ENCODE measurements at regions not wholly inside any gene's neighbourhood (a gene's known extent, or its start where the extent isn't known, plus 50 kb on each side); places are given as distances from the start of the nearest gene placed in this dataset.

- H3K4me3 ChIP-seq (ENCODE audit: control insufficient read depth in 1 of 2, extremely low read depth in 1 of 2, low read length in 1 of 2) = no peak overlapping the region
- peaks cover 0 to 34% of the 10 kb centered on the region in 2 experiments for H3K27me3 ChIP-seq (replicated peaks in 1 of 2; ENCODE audit: control insufficient read depth in 2 of 2, extremely low read depth in 1 of 2, insufficient read depth in 2 of 2, low read length in 1 of 2)
- peaks cover 14% of the 10 kb centered on the region in 2 donors for H3K27me3 Mint-ChIP-seq
- H3K4me1 Mint-ChIP-seq = no peaks in the 10 kb centered on the region
- DNase-seq (no peak), ATAC-seq (replicated peaks in 1 of 4) (no peak)
- WGBS (ENCODE audit: insufficient coverage) = 95% methylated on average over 4 of the region's 6 CpGs
- H3K9me3 ChIP-seq = no peaks in the 10 kb centered on the region
- no peaks in the 10 kb centered on the region for H3K36me3 ChIP-seq (ENCODE audit: control insufficient read depth in 2 of 2, extremely low read depth in 1 of 2, insufficient read depth in 1 of 2, low read length in 1 of 2)
- no peak overlapping the region for H3K4me3 Mint-ChIP-seq
- H3K27ac Mint-ChIP-seq = no peak overlapping the region
- H3K27ac ChIP-seq (ENCODE audit: low read length) = no peak overlapping the region
- H3K36me3 Mint-ChIP-seq = no peaks in the 10 kb centered on the region
- H3K4me1 ChIP-seq (ENCODE audit: control insufficient read depth in 1 of 2, extremely low read depth in 1 of 2, insufficient read depth in 2 of 2, low read length in 2 of 2) = no peaks in the 10 kb centered on the region
- peaks cover 0 to 10% (median 0%) of the 10 kb centered on the region in 3 donors for H3K9me3 Mint-ChIP-seq
- ChIA-PET CTCF (no interaction called here), POLR2A (no interaction called here)
Observed at GRCh38 chr19:28983430-28983829, 229.5 kb downstream of the UQCRFS1 start.

GRCh38 chr19:28981994-28982393 lies 231.0 kb downstream of the UQCRFS1 start:
- DNase-seq = no peak
- no peak for ATAC-seq (replicated peaks in 1 of 4)
- Mint-ChIP-seq H3K9me3 (peaks cover 0 to 10% (median 0%) of the 10 kb centered on the region in 3 donors), H3K27me3 (peaks cover 10 to 14% of the 10 kb centered on the region in 2 donors), H3K27ac (no peak overlapping the region), H3K4me1 (no peaks in the 10 kb centered on the region), H3K36me3 (no peaks in the 10 kb centered on the region), H3K4me3 (no peak overlapping the region)
- peaks cover 0 to 34% of the 10 kb centered on the region in 2 experiments for H3K27me3 ChIP-seq (replicated peaks in 1 of 2; ENCODE audit: control insufficient read depth in 2 of 2, extremely low read depth in 1 of 2, insufficient read depth in 2 of 2, low read length in 1 of 2)
- ChIA-PET CTCF (no interaction called here), POLR2A (no interaction called here)
- WGBS (ENCODE audit: insufficient coverage) = 89% methylated on average over 2 of the region's 2 CpGs
- no peaks in the 10 kb centered on the region for H3K36me3 ChIP-seq (ENCODE audit: control insufficient read depth in 2 of 2, extremely low read depth in 1 of 2, insufficient read depth in 1 of 2, low read length in 1 of 2)
- H3K27ac ChIP-seq (ENCODE audit: low read length) = no peak overlapping the region
- H3K9me3 ChIP-seq = no peaks in the 10 kb centered on the region
- no peak overlapping the region for H3K4me3 ChIP-seq (ENCODE audit: control insufficient read depth in 1 of 2, extremely low read depth in 1 of 2, low read length in 1 of 2)
- no peaks in the 10 kb centered on the region for H3K4me1 ChIP-seq (ENCODE audit: control insufficient read depth in 1 of 2, extremely low read depth in 1 of 2, insufficient read depth in 2 of 2, low read length in 2 of 2)

DNA sequence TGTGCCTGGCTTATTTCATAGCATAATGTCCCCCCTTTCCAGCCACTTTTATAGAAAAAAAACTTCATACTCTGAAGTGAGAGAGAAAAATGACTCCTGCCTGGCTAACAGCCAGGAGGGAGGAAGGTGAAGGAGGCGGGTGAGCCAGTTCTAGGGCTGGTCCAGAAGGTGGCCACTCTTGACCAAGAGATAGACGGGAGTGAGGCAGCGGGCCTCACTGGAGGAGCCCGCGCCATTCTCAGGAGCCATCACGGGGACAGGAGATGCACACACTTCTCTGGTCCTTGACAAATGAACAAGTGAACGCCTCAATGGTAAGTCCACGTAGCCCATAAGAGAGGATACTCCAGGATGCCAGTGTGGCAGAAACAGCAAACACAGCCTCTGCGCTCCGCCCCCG lies 231.4 kb downstream of the UQCRFS1 start:
- Mint-ChIP-seq H3K27ac (no peak overlapping the region), H3K9me3 (peaks cover 0 to 10% (median 0%) of the 10 kb centered on the region in 3 donors), H3K4me1 (no peaks in the 10 kb centered on the region), H3K4me3 (no peak overlapping the region), H3K27me3 (peaks cover 10 to 14% of the 10 kb centered on the region in 2 donors), H3K36me3 (no peaks in the 10 kb centered on the region)
- H3K9me3 ChIP-seq = no peaks in the 10 kb centered on the region
- POLR2A ChIA-PET = no interaction called here
- H3K27me3 ChIP-seq (replicated peaks in 1 of 2; ENCODE audit: control insufficient read depth in 2 of 2, extremely low read depth in 1 of 2, insufficient read depth in 2 of 2, low read length in 1 of 2) = peaks cover 0 to 34% of the 10 kb centered on the region in 2 experiments
- WGBS (ENCODE audit: insufficient coverage) = 84% methylated on average over 10 of the region's 11 CpGs
- CTCF ChIA-PET = no interaction called here
- no peak overlapping the region for H3K4me3 ChIP-seq (ENCODE audit: control insufficient read depth in 1 of 2, extremely low read depth in 1 of 2, low read length in 1 of 2)
- H3K4me1 ChIP-seq (ENCODE audit: control insufficient read depth in 1 of 2, extremely low read depth in 1 of 2, insufficient read depth in 2 of 2, low read length in 2 of 2) = no peaks in the 10 kb centered on the region
- H3K27ac ChIP-seq (ENCODE audit: low read length) = no peak overlapping the region
- ATAC-seq (replicated peaks in 1 of 4) = no peak
- no peaks in the 10 kb centered on the region for H3K36me3 ChIP-seq (ENCODE audit: control insufficient read depth in 2 of 2, extremely low read depth in 1 of 2, insufficient read depth in 1 of 2, low read length in 1 of 2)
- no peak for DNase-seq

DNA sequence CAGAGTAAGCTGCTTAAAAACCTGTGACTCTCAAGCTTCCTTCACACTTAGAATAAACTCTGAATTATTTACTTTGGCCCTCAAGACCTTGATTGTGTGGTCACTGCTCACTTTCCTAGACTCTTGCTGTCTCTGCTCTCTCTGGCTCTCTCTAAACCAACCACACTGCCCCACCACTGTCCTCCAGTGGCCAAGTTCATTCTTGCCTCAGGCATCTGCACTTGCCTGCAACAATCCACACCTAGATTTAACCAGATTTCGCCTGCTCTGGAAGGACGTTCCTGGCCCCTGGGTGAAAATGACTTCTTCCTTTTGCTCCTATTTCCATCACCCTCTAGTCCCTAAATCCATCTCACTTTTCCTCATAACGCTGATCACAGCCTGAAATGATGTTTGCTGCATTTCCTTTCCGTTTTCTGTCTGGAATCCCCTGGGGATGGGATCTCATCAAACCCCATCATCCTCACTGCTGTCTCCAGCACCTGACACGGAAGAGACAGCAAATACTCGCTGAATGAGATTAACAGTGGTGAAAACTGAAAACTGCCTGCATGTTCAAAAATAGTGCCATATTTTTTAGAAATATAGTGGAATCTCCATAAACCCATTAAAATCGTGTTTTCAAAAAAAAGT lies 232.6 kb downstream of the UQCRFS1 start:
- Mint-ChIP-seq H3K27ac (no peak overlapping the region), H3K4me3 (no peak overlapping the region), H3K27me3 (peaks cover 10 to 12% of the 10 kb centered on the region in 2 donors), H3K36me3 (no peaks in the 10 kb centered on the region), H3K9me3 (peaks cover 0 to 6% (median 0%) of the 10 kb centered on the region in 3 donors), H3K4me1 (no peaks in the 10 kb centered on the region)
- 33% methylated on average over 3 of the region's 7 CpGs for WGBS (ENCODE audit: insufficient coverage)
- ChIA-PET CTCF (no interaction called here), POLR2A (no interaction called here)
- Histone ChIP-seq H3K27ac (ENCODE audit: low read length) (no peak overlapping the region), H3K9me3 (no peaks in the 10 kb centered on the region), H3K4me1 (ENCODE audit: control insufficient read depth in 1 of 2, extremely low read depth in 1 of 2, insufficient read depth in 2 of 2, low read length in 2 of 2) (no peaks in the 10 kb centered on the region), H3K36me3 (ENCODE audit: control insufficient read depth in 2 of 2, extremely low read depth in 1 of 2, insufficient read depth in 1 of 2, low read length in 1 of 2) (no peaks in the 10 kb centered on the region), H3K4me3 (ENCODE audit: control insufficient read depth in 1 of 2, extremely low read depth in 1 of 2, low read length in 1 of 2) (no peak overlapping the region), H3K27me3 (replicated peaks in 1 of 2; ENCODE audit: control insufficient read depth in 2 of 2, extremely low read depth in 1 of 2, insufficient read depth in 2 of 2, low read length in 1 of 2) (peaks cover 0 to 32% of the 10 kb centered on the region in 2 experiments)
- DNase-seq = no peak
- ATAC-seq (replicated peaks in 1 of 4) = no peak

DNA sequence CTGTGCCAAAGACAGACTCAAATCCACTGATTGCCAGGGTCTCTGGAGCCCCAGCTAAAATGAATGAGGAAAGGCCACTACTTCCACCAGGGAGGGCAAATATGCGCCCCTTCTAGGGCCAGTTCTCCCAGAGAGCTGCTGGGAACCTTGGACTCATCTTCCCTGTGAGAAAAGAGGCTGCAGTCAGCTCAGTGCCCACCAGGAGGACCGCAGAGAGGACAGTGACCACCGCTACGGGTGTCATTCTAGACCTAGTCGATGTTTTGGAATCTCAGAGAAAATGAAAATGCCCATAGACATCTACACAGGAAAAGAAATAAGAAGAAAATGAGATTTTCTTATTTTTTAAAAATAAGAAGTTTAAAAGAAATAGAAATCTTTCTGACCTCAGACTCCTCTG lies 235.1 kb downstream of the UQCRFS1 start:
- DNase-seq (no peak), ATAC-seq (replicated peaks in 1 of 4) (no peak)
- Mint-ChIP-seq H3K4me3 (no peak overlapping the region), H3K36me3 (no peaks in the 10 kb centered on the region), H3K4me1 (no peaks in the 10 kb centered on the region), H3K27me3 (peaks cover 10% of the 10 kb centered on the region in 2 donors), H3K27ac (no peak overlapping the region), H3K9me3 (peaks cover 0 to 6% (median 0%) of the 10 kb centered on the region in 3 donors)
- Histone ChIP-seq H3K36me3 (ENCODE audit: control insufficient read depth in 2 of 2, extremely low read depth in 1 of 2, insufficient read depth in 1 of 2, low read length in 1 of 2) (no peaks in the 10 kb centered on the region), H3K27me3 (replicated peaks in 1 of 2; ENCODE audit: control insufficient read depth in 2 of 2, extremely low read depth in 1 of 2, insufficient read depth in 2 of 2, low read length in 1 of 2) (peaks cover 0 to 24% of the 10 kb centered on the region in 2 experiments), H3K27ac (ENCODE audit: low read length) (no peak overlapping the region), H3K4me3 (ENCODE audit: control insufficient read depth in 1 of 2, extremely low read depth in 1 of 2, low read length in 1 of 2) (no peak overlapping the region), H3K9me3 (no peaks in the 10 kb centered on the region), H3K4me1 (ENCODE audit: control insufficient read depth in 1 of 2, extremely low read depth in 1 of 2, insufficient read depth in 2 of 2, low read length in 2 of 2) (no peaks in the 10 kb centered on the region)
- WGBS (ENCODE audit: insufficient coverage) = no CpG with 5 or more reads among the region's 5 CpGs
- CTCF ChIA-PET = no interaction called here
- POLR2A ChIA-PET = no interaction called here

- Histone ChIP-seq H3K27me3 (replicated peaks in 1 of 2; ENCODE audit: control insufficient read depth in 2 of 2, extremely low read depth in 1 of 2, insufficient read depth in 2 of 2, low read length in 1 of 2) (peaks cover 0 to 12% of the 10 kb centered on the region in 2 experiments), H3K27ac (ENCODE audit: low read length) (no peak overlapping the region), H3K4me1 (ENCODE audit: control insufficient read depth in 1 of 2, extremely low read depth in 1 of 2, insufficient read depth in 2 of 2, low read length in 2 of 2) (no peaks in the 10 kb centered on the region), H3K36me3 (ENCODE audit: control insufficient read depth in 2 of 2, extremely low read depth in 1 of 2, insufficient read depth in 1 of 2, low read length in 1 of 2) (no peaks in the 10 kb centered on the region), H3K9me3 (no peaks in the 10 kb centered on the region), H3K4me3 (ENCODE audit: control insufficient read depth in 1 of 2, extremely low read depth in 1 of 2, low read length in 1 of 2) (no peak overlapping the region)
- Mint-ChIP-seq H3K4me1 (no peaks in the 10 kb centered on the region), H3K27me3 (peaks cover 0 to 27% of the 10 kb centered on the region in 2 donors), H3K4me3 (no peak overlapping the region), H3K27ac (no peak overlapping the region), H3K9me3 (peaks cover 0 to 6% (median 0%) of the 10 kb centered on the region in 3 donors), H3K36me3 (no peaks in the 10 kb centered on the region)
- no peak for ATAC-seq (replicated peaks in 1 of 4)
- 81% methylated on average over 2 of the region's 4 CpGs for WGBS (ENCODE audit: insufficient coverage)
- no peak for DNase-seq
- ChIA-PET POLR2A (no interaction called here), CTCF (no interaction called here)
Observed at GRCh38 chr19:28972058-28972852, 240.7 kb downstream of the UQCRFS1 start.
